Ishikawa (cell line): ENCODE measurements at regions not wholly inside any gene's neighbourhood (a gene's known extent, or its start where the extent isn't known, plus 50 kb on each side); places are given as distances from the start of the nearest gene placed in this dataset.

Experiments used
- CEBPB ChIP-seq: IDR thresholded peaks from 2 replicates; pipeline ENCODE4 v1.6.1; 2012
- CREB1 ChIP-seq: IDR thresholded peaks from 2 replicates; pipeline ENCODE4 v1.6.1; 2012; ENCODE audit warnings: low read depth
- EGR1 ChIP-seq: IDR thresholded peaks from 2 replicates; pipeline ENCODE4 v1.6.1; 2012
- EP300 ChIP-seq: IDR thresholded peaks from 2 replicates; pipeline ENCODE4 v1.6.1; 2012; ENCODE audit warnings: borderline replicate concordance
- FOXM1 ChIP-seq: IDR thresholded peaks from 2 replicates; pipeline ENCODE4 v1.6.1; 2012; ENCODE audit warnings: low read depth, borderline replicate concordance
- MAX ChIP-seq: IDR thresholded peaks from 2 replicates; pipeline ENCODE4 v1.6.1; 2012
- NFIC ChIP-seq: IDR thresholded peaks from 2 replicates; pipeline ENCODE4 v1.6.1; 2012
- RAD21 ChIP-seq: IDR thresholded peaks from 2 replicates; pipeline ENCODE4 v1.6.1; 2012; ENCODE audit warnings: low read depth
- TAF1 ChIP-seq: IDR thresholded peaks from 2 replicates; pipeline ENCODE4 v1.6.1; 2012; ENCODE audit warnings: low read depth, mild to moderate bottlenecking
- TCF12 ChIP-seq: IDR thresholded peaks from 2 replicates; pipeline ENCODE4 v1.6.1; 2012; ENCODE audit warnings: low read depth
- TEAD4 ChIP-seq: IDR thresholded peaks from 2 replicates; pipeline ENCODE4 v1.6.1; 2012
- USF1 ChIP-seq: IDR thresholded peaks from 2 replicates; pipeline ENCODE4 v1.6.1; 2012
- YY1 ChIP-seq: IDR thresholded peaks from 2 replicates; pipeline ENCODE4 v1.6.1; 2012; ENCODE audit warnings: low read depth
- ZBTB7A ChIP-seq: IDR thresholded peaks from 2 replicates; pipeline ENCODE4 v1.6.1; 2012; ENCODE audit warnings: low read depth
- TF ChIP-seq, protein P1 (sequence below): IDR thresholded peaks from 2 replicates; pipeline ENCODE4 v1.6.1; 2012; ENCODE audit warnings: low read depth, mild to moderate bottlenecking

DNA sequence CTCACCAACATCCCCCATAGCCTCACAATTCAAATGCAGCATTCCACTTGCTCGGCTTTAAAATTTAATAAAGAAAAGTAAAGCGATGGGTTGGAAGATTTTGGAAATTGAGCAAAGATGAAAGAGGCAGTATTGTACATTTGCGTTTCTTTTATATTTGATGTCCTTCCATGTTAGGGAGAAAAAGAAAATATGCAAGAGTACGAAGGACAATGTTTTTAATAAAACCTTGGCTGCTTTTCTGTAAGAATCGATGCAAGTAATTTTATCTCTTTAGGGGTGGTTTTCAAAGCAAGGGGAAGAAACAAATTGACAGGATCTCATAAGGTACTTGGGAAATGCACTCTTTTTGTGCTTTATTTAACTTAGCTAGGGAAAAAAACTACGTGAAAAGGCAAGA lies 61.8 kb upstream of the TSC22D2 start:
- TF ChIP-seq EP300 (no peak), TAF1 (no peak), EGR1 (no peak), FOXM1 (no peak)

DNA sequence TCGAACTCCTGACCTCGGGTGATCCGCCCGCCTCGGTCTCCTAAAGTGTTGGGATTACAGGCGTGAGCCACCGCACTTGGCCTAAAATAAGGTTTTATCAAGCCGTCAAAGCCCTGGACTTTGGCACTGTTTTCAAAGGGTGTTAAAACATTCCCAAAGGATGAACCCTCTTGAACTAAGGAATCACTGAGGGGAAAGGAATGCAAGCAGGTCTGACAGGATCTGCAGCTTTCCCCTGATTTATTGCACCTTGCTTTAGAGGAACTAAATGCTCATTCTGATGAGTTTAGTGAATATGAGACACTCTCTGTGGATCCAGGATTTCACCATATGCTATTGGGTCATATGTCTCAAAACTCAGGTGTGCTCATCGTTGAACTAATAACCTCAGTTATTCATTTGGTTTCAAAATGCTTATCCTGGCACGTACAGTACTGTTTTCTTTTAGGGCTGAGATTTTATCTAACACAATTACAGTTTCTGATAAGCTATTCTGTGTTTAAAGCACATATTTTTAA lies 63.0 kb upstream of the TSC22D2 start:
- TF ChIP-seq TCF12 (peak; percentile 91), TAF1 (no peak), YY1 (peak; percentile 61; the same call in 1 of the 2 replicates), NFIC (peak; percentile 90), FOXM1 (peak; percentile 75; the same call in 1 of the 2 replicates), EP300 (peak; percentile 89), MAX (peak; percentile 67), RAD21 (no peak), CEBPB (peak; percentile 55), TEAD4 (peak; percentile 97)

DNA sequence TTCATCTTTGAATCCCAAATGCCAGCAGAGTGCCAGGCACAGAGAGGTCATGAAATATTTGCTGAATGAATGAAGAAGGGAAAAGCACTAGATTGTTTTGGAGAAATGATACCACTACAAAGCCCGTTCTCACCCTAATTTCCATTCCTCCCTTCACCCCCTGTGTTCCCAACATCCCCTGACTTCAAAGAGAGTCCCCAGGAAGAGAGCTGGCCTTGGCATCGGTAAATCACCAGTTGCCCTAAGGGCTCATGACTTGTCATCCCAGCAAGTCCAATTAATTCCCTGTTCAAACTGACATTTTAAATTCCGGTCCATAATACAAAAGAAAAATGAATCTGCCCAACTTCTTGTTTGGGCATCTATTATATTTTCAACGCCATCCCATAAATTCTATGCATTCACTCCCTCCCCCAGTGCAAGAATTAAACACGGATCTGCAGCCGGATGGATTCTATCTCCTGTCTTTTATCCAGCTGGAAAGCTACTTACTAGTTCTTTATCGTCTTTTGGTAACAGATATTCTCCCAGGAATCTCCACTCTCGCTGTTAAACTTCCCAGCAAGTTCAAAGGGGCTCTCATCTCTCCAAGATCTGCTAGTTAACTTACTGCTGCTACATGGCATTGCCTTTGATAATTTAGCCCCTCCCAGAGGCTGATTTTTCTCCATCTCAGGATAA lies 63.9 kb upstream of the TSC22D2 start:
- TF ChIP-seq TEAD4, result no peak
- no peak for TF ChIP-seq TAF1
- no peak for TF ChIP-seq ZBTB7A
- TF ChIP-seq USF1, result no peak
- TF ChIP-seq MAX, result no peak
- TF ChIP-seq, protein P1, sequence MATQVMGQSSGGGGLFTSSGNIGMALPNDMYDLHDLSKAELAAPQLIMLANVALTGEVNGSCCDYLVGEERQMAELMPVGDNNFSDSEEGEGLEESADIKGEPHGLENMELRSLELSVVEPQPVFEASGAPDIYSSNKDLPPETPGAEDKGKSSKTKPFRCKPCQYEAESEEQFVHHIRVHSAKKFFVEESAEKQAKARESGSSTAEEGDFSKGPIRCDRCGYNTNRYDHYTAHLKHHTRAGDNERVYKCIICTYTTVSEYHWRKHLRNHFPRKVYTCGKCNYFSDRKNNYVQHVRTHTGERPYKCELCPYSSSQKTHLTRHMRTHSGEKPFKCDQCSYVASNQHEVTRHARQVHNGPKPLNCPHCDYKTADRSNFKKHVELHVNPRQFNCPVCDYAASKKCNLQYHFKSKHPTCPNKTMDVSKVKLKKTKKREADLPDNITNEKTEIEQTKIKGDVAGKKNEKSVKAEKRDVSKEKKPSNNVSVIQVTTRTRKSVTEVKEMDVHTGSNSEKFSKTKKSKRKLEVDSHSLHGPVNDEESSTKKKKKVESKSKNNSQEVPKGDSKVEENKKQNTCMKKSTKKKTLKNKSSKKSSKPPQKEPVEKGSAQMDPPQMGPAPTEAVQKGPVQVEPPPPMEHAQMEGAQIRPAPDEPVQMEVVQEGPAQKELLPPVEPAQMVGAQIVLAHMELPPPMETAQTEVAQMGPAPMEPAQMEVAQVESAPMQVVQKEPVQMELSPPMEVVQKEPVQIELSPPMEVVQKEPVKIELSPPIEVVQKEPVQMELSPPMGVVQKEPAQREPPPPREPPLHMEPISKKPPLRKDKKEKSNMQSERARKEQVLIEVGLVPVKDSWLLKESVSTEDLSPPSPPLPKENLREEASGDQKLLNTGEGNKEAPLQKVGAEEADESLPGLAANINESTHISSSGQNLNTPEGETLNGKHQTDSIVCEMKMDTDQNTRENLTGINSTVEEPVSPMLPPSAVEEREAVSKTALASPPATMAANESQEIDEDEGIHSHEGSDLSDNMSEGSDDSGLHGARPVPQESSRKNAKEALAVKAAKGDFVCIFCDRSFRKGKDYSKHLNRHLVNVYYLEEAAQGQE, result no peak
- no peak for TF ChIP-seq TCF12
- no peak for TF ChIP-seq CREB1
- no peak for TF ChIP-seq CEBPB
- no peak for TF ChIP-seq EP300
- no peak for TF ChIP-seq FOXM1
- TF ChIP-seq NFIC, result no peak
- no peak for TF ChIP-seq RAD21
- no peak for TF ChIP-seq YY1
- TF ChIP-seq EGR1, result no peak

- TF ChIP-seq EP300 (no peak), TAF1 (no peak), CEBPB (no peak), ZBTB7A (no peak), RAD21 (no peak), USF1 (no peak), TEAD4 (no peak), MAX (no peak), TCF12 (no peak), NFIC (no peak), EGR1 (no peak), CREB1 (no peak), FOXM1 (no peak), YY1 (no peak)
- TF ChIP-seq, protein P1, result no peak
Measured at GRCh38 chr3:150342896-150343467, 65.1 kb upstream of the TSC22D2 start.

DNA sequence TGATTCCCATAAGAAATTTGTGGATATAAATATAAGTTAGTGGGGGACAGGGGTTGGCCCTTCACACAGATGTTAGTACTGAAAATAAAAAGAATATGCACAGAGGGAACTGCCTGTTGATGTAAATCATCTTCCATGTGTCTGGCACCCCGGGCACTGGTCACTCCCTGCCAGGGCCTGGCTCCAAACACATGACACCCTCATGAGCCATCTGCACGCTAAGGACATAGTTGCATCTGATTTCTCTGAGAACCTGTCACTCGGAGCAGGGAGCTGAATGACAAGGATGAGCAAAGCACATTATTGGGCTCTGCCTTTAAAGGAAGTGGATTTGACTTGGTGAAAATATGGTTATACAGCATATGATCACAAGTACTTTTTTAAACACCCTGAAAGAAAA lies 66.2 kb upstream of the TSC22D2 start:
- TF ChIP-seq EGR1, result no peak
